Epithelial cell of proximal tubule (primary cell): ENCODE measurements at regions not wholly inside any gene's neighbourhood (a gene's known extent, or its start where the extent isn't known, plus 50 kb on each side); places are given as distances from the start of the nearest gene placed in this dataset.

ENCODE experiments used
- DNase-seq: peaks from one replicate; pipeline ENCODE4 v3.0.0-alpha.2; 2011; ENCODE audit warnings: low read depth
- H3K4me3 ChIP-seq: 2 replicates; pipeline ENCODE4 v1.5.1; 2011; ENCODE audit warnings: low read depth, mild to moderate bottlenecking, low read length
- TF ChIP-seq, protein P1 (sequence below): conservative IDR thresholded peaks from 2 replicates; pipeline ENCODE4 v1.5.1; 2012; ENCODE audit warnings: low read depth, mild to moderate bottlenecking, low read length

DNA sequence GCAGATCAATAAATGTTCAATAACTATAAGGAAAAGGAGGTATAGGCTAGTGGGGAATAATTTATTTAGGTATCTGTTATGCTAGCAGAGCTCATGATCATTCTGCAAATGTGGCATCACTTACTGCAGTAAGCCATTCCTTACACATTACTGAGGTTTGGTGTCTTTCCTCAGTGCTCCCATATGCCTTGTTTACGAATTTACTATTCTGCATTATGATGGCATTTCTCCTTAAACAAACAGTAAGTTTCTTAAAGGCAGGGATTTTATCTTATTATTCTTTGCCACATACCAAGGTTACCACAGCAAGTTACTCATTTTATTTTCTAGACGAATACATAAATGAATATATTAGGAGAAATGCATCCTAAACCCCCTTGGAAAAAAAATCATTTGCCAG, 88.4 kb downstream of the DSEL start:
- DNase-seq: no peak
- TF ChIP-seq, protein P1, sequence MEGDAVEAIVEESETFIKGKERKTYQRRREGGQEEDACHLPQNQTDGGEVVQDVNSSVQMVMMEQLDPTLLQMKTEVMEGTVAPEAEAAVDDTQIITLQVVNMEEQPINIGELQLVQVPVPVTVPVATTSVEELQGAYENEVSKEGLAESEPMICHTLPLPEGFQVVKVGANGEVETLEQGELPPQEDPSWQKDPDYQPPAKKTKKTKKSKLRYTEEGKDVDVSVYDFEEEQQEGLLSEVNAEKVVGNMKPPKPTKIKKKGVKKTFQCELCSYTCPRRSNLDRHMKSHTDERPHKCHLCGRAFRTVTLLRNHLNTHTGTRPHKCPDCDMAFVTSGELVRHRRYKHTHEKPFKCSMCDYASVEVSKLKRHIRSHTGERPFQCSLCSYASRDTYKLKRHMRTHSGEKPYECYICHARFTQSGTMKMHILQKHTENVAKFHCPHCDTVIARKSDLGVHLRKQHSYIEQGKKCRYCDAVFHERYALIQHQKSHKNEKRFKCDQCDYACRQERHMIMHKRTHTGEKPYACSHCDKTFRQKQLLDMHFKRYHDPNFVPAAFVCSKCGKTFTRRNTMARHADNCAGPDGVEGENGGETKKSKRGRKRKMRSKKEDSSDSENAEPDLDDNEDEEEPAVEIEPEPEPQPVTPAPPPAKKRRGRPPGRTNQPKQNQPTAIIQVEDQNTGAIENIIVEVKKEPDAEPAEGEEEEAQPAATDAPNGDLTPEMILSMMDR: no peak
- H3K4me3 ChIP-seq: no peak overlapping the region

DNA sequence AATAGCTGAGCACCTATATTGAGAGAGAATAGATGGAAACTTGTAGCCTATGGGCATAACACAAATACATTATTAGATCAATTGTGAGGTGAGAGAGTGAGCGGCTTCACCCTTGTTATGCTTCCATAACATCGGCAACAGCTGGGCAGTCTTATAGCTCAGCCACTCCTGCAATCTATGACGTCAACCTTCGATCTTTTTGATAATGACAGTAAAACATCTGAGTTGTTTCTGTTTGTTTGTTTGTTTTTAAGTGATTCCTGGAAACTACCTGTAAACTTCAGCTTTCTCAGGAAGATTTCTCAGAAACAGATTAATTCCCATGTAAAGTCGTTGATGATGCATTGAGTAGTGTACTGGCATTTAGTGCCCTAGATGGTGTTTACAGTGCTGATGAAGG, 90.0 kb downstream of the DSEL start:
- no peak for DNase-seq
- TF ChIP-seq, protein P1: no peak
- H3K4me3 ChIP-seq: no peak overlapping the region

DNA sequence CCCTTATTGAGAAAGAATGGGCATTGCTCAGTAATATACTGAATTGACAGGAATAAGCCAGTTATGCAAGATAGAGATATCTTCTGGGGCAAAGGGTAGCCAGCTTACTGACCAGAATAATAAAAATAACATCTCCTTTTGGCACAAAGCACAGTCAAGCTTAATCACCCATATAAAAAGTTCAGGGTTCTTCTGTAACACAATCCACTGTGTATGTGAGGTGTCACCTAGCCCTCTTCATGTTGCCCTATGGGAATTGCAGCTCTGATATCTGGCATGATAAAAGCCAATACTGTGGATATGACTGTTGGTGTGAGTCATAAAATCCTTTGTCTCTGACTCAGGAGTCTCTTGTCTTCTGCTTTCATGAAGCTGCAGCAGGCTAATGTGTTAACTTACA, 90.8 kb downstream of the DSEL start:
- TF ChIP-seq, protein P1: no peak
- H3K4me3 ChIP-seq: no peak overlapping the region
- peak; percentile 6 for DNase-seq

DNA sequence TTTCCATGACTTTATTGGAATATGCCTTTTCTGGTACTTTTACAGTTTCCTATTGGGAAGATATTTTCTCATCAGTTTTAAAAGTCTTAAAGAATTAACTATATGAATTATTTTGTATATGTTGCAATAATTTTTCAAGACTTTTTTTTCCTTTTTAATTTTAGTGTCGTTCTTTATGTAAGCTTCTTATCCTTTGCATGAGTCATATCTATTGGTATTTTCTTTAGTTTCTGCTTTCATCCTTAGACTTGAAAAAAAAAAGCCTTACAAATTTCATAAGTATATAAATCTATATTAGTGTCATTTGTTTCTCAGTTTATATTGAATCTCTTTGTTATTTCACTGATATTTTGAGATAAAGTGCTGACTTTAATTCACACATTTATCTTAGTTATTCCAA, 94.9 kb downstream of the DSEL start:
- no peak overlapping the region for H3K4me3 ChIP-seq
- TF ChIP-seq, protein P1: no peak
- no peak for DNase-seq

DNA sequence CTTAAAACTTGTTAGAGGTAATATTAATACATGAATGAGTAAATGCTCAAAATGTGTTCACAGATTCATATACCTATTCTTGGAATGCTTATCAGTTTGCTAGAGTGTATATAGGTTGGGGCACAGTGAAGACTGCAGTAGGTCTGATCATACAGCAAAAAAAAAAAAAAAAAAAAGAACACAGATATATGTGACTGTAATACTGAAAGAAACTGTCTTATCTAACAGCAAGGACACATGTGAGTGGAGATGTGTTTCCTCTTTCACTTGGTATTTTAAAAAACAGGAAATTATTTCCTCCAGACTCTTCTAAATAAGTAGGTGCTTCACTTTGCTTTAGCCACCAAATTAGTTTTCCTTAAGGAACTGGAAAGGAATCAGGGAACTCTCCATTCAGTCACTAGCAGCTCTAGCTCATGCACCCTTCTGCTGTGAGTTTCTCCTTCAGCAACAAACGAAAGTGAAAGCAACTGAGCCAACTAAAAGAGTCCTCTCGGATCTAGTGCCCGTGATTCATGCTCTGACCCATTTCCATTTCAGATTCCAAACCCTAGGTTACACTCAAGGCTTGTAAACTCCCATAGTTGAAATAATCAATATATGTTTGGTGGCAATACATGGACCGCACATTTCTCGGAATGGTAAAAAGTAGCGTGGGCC, 98.5 kb downstream of the DSEL start:
- TF ChIP-seq, protein P1: no peak

DNA sequence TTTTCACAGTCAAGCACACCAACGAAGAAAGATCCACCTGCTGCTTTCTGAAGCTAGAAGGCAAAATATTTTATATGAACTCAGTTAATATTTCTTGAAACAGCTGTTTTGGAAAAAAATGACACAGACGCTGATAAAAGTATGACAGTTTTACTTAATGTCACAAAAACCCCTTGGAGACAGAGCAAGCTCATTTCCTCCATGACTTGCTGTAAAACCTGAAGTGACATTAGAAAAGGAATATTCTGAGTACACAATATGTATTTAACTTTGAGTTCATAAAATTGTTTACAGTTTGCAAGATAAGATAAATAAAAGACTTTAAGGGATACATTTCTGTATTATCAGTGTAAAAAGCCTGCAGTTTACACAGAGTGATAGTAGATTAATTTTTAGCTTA, 105.4 kb downstream of the DSEL start:
- TF ChIP-seq, protein P1: no peak
- DNase-seq: no peak
- no peak overlapping the region for H3K4me3 ChIP-seq

More for the DNA sequence above, 98.5 kb downstream of the DSEL start:
- peak; percentile 12 for DNase-seq
- peak overlapping the region; percentile 2 for H3K4me3 ChIP-seq
